CD4-positive, alpha-beta T cell treated with Interleukin-15 for 4 hours (primary cell): ENCODE measurements at regions not wholly inside any gene's neighbourhood (a gene's known extent, or its start where the extent isn't known, plus 50 kb on each side); places are given as distances from the start of the nearest gene placed in this dataset.
"Not testable (repeated sequence)": the region's sequence is repeated elsewhere in the genome, so short reads cannot be mapped to it uniquely, and the experiment has no call there.

Experiments used
- DNase-seq: peaks from one replicate; pipeline ENCODE4 v3.0.0-alpha.2; 2020; ENCODE audit warnings: low spot score

DNA sequence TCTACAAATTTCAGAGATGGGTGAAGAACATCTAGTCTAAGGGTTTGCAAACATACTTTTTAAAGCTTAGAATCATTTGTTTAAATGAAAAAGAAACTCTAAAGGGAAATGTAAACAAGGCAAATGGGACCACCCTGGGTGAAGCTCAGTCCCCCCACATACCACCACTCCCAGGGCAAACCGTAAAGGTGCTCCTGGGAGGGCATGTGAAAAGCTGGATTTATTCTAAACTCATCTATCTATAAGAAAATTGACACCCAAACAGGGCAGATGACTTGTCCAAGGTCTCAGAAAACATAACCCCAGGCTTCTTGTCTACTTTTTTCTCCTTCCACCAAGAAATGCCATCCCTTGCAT, 223.3 kb upstream of the PRKCQ start:
- DNase-seq: no peak

DNA sequence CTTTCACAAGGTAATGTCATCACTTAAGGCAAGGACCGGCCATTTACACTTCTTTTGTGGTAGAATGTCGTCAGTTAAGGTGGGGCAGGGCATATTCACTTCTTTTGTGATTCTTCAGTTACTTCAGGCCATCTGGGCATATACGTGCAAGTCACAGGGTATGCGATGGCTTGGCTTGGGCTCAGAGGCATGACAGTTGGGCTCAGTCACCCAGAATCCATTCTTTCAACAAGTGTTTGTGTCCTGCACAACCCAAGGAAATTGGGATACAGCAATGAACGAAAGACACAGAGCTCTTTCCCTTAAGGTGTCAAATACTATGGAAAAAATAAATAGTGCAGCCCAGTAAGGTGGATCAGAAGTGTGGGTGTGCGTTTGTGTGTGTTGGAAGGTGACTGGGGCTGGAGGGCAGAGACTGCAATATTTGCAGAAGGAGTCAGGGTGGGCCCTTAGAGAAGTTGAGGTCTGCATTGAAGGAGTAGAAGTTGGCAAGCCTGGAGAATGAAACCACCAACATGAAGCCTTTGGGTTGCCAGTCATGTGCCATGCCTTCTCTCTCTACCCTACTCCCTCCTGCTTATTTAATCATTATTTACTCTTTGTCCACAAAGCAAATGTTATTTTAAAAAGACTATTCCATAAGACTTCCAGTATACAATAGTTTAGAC, 222.8 kb upstream of the PRKCQ start:
- DNase-seq: no peak

DNA sequence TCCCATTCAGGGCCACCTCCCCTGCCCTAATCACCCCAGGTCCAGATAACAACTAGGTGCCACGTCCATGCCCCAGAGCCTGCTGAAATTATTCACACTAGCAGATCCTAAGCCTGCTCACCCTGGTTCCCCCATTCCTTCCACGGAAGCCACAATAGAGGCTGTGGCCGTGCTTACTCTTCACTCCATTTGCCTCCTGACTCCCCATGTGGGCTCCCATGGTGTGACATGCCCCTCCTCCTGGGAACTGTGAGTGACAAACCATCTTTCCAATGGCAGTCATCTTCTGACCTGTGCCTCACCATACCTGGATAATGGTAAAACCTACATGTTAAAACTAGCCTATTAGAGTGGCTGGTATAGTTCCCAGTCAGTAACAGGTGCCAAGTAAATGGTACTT, 216.2 kb upstream of the PRKCQ start:
- DNase-seq: no peak

DNA sequence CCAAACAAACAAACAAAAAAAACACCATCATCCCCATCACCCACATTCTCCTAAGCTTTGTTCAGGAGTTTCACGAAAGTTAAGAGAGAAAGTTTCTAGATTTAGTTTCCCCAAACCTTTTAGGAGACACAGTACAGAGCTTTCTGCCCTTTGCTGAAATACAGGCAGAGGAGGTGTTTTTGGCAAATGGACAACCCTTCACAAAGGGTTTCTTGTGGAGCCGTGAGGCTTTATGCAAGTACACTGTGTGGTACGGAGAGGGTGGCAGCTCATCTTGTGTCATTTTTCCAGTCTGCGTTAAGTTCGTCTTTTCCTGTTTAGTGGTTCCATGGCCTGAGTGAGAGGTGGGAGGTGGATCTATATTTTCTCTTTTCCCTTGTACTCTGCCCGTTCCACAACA, 215.5 kb upstream of the PRKCQ start:
- no peak for DNase-seq

DNA sequence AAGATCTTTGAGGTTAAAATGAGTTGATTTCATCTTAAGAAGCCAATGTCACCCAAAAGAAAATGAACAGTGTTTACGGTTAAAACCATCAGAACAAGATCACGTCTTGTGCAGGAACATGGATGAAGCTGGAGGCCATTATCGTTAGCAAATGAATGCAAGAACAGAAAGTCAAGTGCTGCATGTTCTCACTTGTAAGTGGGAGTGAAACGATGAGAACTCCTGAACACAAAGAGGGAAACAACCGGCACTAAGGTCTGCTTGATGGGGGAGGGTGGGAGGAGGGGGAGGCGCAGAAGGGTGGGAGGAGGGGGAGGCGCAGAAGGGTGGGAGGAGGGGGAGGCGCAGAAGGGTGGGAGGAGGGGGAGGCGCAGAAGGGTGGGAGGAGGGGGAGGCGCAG, 214.8 kb upstream of the PRKCQ start:
- not testable (repeated sequence) for DNase-seq

DNA sequence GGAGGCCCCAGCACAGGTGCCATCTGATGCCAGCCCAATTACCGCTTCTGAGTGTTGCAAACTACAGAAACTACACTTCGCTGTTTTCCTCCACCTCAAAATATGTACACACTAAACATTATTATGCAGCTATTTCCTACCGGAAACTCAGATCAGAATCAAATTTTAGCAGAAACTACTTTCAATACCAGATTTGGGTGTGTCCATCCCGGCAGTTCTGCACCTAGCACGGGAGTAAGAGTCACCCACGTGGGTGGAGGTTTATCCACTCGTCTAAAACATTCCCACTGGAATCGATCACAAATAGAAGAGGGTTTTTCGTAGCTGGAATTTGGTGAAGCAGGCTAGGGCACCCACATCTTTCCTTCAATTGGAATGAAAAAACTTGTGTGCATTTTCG, 214.4 kb upstream of the PRKCQ start:
- no peak for DNase-seq

DNA sequence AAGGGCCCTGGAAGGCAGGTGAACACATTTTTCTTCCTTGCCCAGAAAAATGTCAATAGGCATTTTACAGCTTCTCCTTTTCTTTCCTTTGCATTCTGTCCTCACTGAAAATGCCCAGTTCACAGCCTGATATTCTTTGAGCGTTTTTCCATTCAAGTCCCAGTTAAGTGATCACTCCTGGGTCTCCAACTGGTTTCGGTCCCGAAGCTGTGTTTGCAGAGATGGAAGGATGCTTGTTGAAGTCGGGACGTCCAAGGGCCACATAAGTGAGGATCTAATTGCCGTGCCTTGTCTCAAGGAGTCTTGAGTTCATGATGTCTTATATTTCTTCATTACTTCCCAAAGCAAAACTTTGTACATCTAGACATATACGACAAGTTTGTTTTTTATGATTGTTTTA, 208.7 kb upstream of the PRKCQ start:
- DNase-seq: no peak

DNA sequence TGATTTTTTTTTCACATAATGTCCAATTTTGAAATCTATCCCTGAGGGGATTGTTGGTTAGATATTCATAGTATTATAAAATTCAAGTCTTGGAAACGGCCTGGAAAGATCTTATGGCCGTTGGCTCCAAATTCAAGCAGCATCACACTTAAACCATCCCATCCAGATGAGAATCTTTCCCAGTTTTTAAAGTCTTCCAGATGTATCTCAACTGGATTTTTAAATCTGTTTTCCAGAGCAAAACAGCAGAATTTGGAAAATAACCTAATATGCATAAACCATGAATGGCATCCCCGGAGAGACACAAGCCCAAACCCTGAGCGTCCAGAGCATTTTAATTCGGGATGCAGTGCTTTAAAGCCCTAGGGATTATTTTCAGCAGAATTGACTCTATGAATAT, 208.2 kb upstream of the PRKCQ start:
- DNase-seq: no peak

DNA sequence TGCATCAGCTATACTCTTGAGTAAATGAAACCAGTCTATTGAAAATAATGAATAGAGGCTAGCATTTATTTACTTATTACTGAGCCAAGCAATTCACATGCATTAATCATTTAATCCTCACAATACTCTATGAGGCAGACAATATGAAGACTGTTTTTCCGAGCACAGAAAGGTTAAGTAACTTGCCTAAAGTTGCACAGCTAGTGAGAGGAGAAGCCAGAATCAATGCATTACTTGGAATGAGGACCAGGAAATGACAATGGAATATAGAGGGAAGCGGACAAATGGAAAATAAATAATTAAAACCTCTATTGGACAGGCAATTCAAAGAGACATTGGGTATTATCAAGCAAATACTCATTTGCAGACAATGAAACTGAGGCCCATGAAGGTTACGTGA, 207.6 kb upstream of the PRKCQ start:
- DNase-seq: no peak

DNA sequence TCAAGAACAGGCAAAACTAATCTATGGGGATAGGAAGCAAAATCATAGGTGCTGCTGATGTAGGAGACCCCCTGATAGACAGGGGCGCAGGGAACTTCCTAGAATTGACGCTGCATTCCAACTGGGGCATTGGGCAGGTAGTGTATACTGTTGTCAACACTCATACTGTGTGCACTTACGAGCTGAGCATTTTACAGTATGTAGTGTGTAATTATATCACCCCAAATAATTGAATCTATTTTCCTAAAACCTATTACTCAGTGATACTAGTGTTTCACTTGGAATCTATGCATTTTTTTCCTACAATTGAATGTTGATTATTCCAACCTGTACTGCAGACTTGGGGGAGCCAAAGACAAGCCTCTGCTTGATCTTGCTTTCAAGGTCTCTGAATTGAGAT, 207.0 kb upstream of the PRKCQ start:
- no peak for DNase-seq

DNA sequence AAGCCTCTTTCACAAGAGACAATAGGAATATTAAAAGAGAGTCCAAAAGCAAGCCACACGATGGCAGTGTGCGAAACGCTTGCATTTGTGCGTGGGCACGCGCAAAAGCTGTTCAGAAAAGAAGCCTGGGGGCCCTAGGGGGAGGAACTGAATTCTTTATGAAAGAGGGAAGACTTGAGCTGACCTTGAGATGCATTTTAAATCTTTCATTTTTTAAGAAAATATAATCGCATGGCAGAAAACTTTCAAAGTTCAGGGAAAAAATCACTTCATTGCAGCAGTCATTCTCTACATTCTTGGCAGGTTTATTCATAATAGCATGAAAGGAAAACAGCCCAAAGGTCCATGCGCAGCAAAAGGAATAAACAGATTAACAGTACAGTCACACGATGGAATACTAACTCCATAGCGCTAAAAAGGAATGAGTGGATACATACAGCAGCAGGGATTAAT, 206.5 kb upstream of the PRKCQ start:
- DNase-seq: no peak

DNA sequence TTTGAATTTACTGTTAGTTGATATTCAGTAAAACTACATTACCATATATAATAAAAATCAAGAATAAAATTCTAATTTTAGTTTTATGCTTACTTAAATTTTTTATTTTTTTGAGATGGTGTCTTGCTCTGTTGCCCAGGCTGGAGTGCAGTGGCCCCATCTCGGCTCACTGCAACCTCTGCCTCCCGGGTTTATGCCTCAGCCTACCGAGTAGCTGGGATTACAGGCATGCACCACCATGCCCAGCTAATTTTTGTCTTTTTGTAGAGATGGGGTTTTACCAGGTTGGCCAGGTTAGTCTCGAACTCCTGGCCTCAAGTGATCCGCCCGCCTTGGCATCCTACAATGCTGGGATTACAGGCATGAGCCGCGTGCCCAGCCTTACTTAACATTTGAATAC, 204.4 kb upstream of the PRKCQ start:
- not testable (repeated sequence) for DNase-seq

DNA sequence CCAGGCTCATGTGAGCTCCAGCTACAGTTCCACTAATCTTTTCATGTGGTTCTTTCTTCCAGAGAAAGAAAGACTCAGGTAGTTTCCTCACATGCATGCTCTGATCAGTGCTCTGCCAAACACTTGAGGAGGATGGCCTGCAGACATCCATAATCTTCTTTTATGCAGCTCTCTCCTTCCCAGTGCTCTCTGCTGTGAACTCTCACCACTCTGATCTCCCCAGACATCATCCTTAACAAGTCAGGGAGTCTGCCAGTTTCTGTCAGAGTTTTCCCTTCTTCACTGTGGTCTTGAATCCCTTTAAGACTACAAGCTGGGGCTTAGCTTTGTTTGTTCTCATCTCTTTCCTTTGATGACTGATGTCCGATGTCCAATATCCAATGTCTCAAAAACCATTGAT, 203.4 kb upstream of the PRKCQ start:
- DNase-seq: no peak

DNA sequence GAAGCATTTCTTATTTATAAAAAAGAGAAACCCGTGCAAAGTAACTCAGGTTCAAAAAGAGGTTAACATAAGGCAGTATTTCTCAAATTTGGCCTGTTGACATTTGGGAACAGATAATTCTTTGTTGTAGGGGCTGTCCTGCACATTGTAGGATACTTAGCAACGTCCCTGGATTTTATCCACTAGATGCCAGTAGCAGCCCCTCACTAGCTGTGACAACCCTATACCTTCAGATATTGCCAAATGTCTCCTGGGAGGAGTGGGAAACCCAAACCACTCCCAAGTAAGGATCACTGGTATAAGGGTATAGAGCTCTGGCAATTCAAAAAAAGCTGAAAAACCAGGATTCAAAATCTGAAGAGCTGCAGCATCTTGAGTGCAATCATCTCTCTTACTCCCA, 202.3 kb upstream of the PRKCQ start:
- no peak for DNase-seq

DNA sequence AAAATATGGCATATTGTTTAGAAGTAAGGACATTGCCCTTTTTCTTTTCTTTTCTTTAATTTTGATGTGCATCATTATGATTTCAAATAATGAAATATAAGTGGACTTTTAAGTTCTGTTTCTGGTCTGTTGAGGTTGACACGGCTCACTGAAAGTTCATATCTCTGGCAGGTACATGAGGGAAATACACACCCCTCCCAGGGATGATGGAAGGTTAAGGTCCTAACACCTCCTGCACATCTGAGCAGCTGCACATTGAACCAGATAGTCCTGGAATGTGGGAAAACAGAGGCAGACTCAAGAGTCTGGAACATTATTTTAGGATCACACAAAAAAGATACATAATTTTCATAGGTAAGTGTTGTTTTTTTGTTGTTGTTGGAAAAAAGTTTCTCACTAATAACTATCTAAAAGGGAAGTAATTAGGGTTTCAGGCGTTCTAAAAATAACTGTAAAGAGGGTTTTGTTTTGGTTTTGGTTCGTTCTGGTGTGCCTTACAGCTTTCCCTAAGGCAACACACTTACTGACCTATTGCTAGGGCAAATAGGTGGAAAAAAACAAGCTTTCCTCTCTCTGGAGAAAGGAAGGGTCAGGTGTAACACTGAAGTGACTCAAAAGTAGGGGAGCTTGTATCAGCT, 201.2 kb upstream of the PRKCQ start:
- DNase-seq: no peak

DNA sequence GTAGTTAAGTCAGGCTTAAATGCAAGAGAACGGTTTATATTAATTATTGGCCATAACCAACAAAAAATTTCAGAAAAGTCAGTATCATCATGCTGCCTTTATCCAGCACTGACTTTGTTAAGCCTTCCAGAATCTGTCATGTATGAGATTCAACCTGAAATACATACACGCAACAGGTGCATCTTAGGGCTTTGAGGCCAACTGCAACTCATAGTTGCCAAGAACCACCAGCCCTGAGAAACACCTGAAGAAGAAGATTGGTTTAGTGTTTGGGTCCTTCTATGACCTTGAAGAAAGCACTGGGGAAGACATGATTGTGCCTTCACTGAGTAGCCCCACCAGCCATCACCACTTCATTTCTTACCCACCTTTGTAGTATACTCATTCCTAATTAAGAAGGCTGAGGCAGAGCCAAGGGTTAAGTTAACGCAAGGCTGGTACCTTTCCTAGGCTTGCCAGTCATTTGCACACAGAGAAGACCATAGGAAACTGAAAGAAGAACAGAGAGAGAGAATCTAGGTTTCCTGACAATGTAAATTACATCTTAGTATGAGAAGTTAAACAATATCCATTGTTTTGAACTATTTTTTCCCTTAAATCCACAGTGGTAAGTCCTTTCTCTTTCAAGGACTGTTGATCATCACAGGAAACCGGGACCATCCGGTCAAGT, 200.1 kb upstream of the PRKCQ start:
- DNase-seq: no peak

DNA sequence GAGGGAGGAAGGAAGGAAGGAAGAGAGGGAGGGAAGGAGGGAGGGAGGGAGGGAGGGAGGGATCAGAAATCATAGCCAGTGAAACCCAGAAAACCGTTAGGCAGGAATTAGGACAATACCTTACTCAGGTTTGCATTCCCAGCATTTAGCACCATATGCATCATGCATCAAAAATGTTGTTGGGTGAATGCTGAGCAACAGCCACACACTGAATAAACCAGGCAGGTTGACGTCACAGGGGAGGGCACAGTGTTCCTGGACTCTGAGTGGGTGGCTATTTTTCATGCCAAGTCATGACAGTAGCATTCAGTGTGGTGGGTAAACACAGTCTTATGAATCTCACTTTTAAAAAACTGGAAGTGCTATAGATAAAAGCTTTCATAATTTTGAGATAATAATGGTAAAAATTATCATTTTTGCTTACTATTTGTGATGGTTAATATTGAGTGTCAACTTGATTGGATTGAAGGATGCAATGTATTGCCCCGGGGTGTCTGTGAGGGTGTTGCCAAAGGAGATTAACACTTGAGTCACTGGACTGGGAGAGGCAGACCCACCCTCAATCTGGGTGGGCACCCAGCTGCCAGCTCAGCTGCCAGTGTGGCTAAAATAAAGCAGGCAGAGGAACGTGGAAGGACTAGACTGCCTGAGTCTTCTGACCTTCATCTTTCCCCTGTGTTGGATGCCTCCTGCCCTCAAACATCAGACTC, 199.1 kb upstream of the PRKCQ start:
- DNase-seq: no peak

DNA sequence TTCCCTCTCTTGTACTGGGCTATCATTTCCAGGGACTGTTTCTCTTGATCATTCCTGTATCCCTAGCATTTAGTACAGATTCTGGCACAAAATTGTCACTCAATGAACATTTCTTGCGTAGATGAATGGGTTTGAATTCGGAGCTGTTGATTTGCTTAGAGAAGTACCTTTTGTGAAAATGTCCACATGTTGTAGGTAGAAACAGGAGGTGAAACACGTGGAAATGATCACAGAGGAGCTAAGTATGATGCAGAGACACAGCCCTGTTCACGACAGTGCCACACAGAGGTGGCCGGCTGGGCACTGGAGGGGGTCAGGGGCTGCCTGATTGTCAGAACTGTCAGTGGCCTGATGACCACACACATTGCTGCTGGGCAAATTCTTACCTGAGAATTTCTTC, 196.1 kb upstream of the PRKCQ start:
- DNase-seq: no peak

DNA sequence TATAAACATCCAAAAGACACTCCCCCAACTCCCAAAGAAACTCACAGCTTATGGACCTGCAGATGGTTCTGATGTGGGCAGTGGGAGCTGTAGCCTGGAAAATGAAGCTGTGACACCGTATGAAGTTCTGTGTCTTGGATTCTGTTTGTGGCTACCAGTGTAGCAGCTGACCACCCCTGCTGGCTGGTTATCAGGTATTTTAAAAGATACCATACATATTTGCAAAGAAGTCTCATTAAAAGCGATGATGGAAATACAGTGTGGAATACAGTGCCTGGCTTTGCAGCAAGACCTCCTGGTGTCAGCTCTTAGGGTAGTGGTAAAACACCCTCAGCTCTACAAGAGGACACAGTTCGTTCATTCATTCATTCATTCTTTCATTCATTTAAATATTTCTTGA, 194.3 kb upstream of the PRKCQ start:
- DNase-seq: no peak

DNA sequence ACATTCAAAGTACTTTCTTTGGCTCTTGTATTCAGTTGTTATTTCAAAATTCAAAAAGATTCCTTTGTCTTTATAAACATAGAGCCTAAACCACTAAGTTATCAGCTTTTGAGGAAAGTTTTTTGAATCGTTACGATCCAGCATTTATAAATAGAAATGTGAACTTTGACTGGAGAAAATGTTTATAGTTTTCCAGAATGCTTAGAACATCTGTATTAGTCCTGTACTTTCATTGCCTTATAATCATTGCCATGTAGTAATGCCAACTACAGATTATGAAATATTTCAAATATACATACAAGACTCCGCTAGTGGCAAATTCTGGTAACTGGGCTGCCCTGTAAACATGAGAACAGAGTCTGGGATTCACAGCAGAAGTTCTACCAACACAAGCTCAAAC, 191.3 kb upstream of the PRKCQ start:
- DNase-seq: no peak

DNA sequence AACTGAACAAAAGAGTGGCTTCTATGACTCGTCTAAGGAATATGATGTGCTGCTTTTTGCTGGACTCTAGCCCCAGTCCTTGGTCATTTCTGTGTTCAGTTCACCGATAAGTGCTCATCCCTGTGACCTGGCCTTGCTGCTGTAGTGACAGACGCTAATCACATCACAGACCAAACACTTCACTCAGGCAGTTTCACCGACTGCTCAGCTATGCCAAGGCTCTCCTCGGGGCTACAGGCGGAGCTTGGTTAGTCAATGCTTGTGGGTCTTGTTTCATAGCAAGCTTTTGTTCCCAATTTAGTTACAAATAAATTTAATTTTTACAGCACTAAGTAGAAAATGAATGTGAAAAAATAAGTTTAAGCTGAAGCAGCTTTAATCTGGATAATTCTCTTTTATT, 190.8 kb upstream of the PRKCQ start:
- no peak for DNase-seq

DNA sequence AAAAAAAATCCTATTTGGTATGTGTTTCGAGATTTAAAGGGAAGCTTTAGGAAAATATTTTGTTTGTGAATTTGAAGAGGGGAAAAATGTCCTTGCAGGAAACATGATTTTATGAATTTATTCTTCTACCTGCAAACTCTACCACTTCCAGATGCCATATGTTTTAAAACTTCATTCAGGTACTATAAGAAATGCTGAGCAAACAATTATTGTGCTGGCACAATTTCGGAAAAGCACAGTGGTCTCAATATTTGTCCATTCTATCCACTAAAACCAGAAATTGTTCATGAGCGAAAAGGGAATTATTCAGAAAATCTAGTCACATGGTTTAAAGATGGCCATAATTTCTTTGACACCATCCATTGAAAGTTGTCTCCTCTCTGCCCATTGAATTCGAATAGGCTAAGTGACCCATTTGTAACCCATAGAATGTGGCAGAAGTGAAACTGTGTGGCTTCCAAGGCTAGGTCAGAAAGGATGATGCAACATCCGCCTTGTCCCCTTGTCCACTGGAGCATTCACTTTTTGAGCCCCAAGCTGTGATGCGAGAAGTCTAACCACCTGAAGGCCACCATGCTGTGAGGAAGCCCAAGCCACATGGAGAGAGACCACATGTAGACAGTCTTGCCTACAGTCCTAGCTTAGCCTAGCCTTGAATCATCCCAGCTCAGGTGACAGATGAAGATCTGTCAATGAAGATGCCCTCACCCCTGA, 189.8 kb upstream of the PRKCQ start:
- no peak for DNase-seq
